Esophagus muscularis mucosa (tissue), 4 donors: ENCODE measurements at regions not wholly inside any gene's neighbourhood (a gene's known extent, or its start where the extent isn't known, plus 50 kb on each side); places are given as distances from the start of the nearest gene placed in this dataset.

ENCODE experiments used
- EP300 ChIP-seq: sonication (generic); formaldehyde crosslinking; IDR thresholded peaks from one replicate; pipeline ENCODE4 v1.6.1; 2017; ENCODE audit warnings: antibody characterized with exemption
- POLR2A ChIP-seq: fragments of 450-650 bp; IDR thresholded peaks from one replicate; pipeline ENCODE4 v1.6.1; 2017; ENCODE audit warnings: antibody characterized with exemption, moderate library complexity, mild to moderate bottlenecking, low read depth
- POLR2AphosphoS5 ChIP-seq, 2 donors: sonication (generic); formaldehyde crosslinking; IDR thresholded peaks; one replicate each; pipeline ENCODE4 v1.6.1; 2017; ENCODE audit warnings: antibody characterized with exemption in 2 of 2
- TF ChIP-seq, protein P1 (sequence below), 3 experiments: fragments of 200-600 bp in 2 of 3; fragments of 450-650 bp in 1 of 3; sonication (generic) in 2 of 3; IDR thresholded peaks; one replicate each; pipeline ENCODE4 v1.5.1; 2017 to 2019; ENCODE audit warnings: antibody characterized with exemption in 3 of 3, mild to moderate bottlenecking in 2 of 3, moderate library complexity in 1 of 3

DNA sequence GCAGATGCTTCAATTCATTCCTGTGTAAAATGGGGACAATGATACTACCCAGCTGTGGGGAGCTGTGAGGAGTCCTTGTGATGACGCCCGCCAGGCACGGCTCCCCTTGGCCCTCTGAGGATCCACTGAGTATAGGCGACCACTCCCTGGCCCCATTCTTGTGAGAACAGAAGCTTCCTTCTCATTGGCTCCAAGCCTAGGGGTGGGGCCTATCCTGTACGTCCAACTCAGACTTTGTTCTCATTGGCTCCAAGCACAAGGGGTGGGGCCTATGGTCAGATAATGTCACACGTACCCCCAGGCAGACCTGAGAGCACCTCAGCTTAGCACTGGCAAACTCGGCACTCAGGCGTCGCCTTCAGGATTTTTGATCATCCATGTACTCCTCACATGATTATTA lies 232.9 kb upstream of the MVB12B start:
- TF ChIP-seq, protein P1, sequence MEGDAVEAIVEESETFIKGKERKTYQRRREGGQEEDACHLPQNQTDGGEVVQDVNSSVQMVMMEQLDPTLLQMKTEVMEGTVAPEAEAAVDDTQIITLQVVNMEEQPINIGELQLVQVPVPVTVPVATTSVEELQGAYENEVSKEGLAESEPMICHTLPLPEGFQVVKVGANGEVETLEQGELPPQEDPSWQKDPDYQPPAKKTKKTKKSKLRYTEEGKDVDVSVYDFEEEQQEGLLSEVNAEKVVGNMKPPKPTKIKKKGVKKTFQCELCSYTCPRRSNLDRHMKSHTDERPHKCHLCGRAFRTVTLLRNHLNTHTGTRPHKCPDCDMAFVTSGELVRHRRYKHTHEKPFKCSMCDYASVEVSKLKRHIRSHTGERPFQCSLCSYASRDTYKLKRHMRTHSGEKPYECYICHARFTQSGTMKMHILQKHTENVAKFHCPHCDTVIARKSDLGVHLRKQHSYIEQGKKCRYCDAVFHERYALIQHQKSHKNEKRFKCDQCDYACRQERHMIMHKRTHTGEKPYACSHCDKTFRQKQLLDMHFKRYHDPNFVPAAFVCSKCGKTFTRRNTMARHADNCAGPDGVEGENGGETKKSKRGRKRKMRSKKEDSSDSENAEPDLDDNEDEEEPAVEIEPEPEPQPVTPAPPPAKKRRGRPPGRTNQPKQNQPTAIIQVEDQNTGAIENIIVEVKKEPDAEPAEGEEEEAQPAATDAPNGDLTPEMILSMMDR (IDR thresholded peaks at IDR 0.05), result no peak
- TF ChIP-seq POLR2A (no peak), EP300 (no peak), POLR2AphosphoS5 (IDR thresholded peaks at IDR 0.05) (no peak)
